ENCODE measurements at regions not wholly inside any gene's neighbourhood (a gene's known extent, or its start where the extent isn't known, plus 50 kb on each side); places are given as distances from the start of the nearest gene placed in this dataset.

GRCh38 chr10:2982146-2982545, 85.2 kb upstream of the PFKP start:
- no peak for TF ChIP-seq NFRKB (IDR thresholded peaks at IDR 0.05)
- no peak for TF ChIP-seq SP1 (IDR thresholded peaks at IDR 0.05)
- no peak for TF ChIP-seq FOXA1 (IDR thresholded peaks at IDR 0.05)
- TF ChIP-seq, protein P1, sequence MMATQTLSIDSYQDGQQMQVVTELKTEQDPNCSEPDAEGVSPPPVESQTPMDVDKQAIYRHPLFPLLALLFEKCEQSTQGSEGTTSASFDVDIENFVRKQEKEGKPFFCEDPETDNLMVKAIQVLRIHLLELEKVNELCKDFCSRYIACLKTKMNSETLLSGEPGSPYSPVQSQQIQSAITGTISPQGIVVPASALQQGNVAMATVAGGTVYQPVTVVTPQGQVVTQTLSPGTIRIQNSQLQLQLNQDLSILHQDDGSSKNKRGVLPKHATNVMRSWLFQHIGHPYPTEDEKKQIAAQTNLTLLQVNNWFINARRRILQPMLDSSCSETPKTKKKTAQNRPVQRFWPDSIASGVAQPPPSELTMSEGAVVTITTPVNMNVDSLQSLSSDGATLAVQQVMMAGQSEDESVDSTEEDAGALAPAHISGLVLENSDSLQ (IDR thresholded peaks at IDR 0.05), result no peak
- no peak for TF ChIP-seq FOXM1 (IDR thresholded peaks at IDR 0.05; ENCODE audit: borderline replicate concordance)
- no peak for TF ChIP-seq BHLHE40 (IDR thresholded peaks at IDR 0.05; ENCODE audit: borderline replicate concordance)
- TF ChIP-seq SUZ12 (IDR thresholded peaks at IDR 0.05), result no peak
